GM23338 (cell line): ENCODE measurements at regions not wholly inside any gene's neighbourhood (a gene's known extent, or its start where the extent isn't known, plus 50 kb on each side); places are given as distances from the start of the nearest gene placed in this dataset.

Experiments
- ATAC-seq: fragments of 200-7000 bp; cut with Tn5 transposase; 3 replicates; pipeline ENCODE4 v1.9.1; 2020
- DNase-seq: peaks from one replicate; pipeline ENCODE4 v3.0.0-alpha.2; 2015; ENCODE audit warnings: low spot score
- H2AFZ ChIP-seq: fragments of 200-600 bp; sonication (generic); 2 replicates; pipeline ENCODE4 v1.8.0; 2016; ENCODE audit warnings: antibody characterized with exemption, mild to moderate bottlenecking, moderate library complexity
- H3F3A ChIP-seq: fragments of 200-600 bp; sonication (generic); replicated peaks from 2 replicates; pipeline ENCODE4 v1.8.0; 2017; ENCODE audit warnings: antibody characterized with exemption, mixed run types, low read depth
- H3K27ac ChIP-seq: fragments of 200-600 bp; sonication (generic); 2 replicates; pipeline ENCODE4 v1.6.1; 2016; ENCODE audit warnings: low read depth
- H3K27me3 ChIP-seq: fragments of 200-600 bp; sonication (generic); 2 replicates; pipeline ENCODE4 v1.8.0; 2016; ENCODE audit warnings: mild to moderate bottlenecking, mixed run types, moderate library complexity; ENCODE audit not compliant: insufficient read depth
- H3K36me3 ChIP-seq: fragments of 200-600 bp; sonication (generic); 2 replicates; pipeline ENCODE4 v1.8.0; 2016; ENCODE audit warnings: mild to moderate bottlenecking; ENCODE audit not compliant: insufficient read depth
- H3K4me1 ChIP-seq: fragments of 200-600 bp; sonication (generic); 2 replicates; pipeline ENCODE4 v1.8.0; 2016; ENCODE audit warnings: mild to moderate bottlenecking, moderate library complexity; ENCODE audit not compliant: insufficient read depth
- H3K4me2 ChIP-seq: fragments of 200-600 bp; sonication (generic); 2 replicates; pipeline ENCODE4 v1.7.1; 2017; ENCODE audit warnings: mixed run types
- H3K4me3 ChIP-seq: fragments of 200-600 bp; sonication (generic); 2 replicates; pipeline ENCODE4 v1.6.1; 2016; ENCODE audit warnings: mixed run types
- H3K79me2 ChIP-seq: fragments of 200-600 bp; sonication (generic); replicated peaks from 2 replicates; pipeline ENCODE4 v1.8.0; 2017; ENCODE audit warnings: mild to moderate bottlenecking; ENCODE audit not compliant: insufficient read depth
- H3K9me2 ChIP-seq: fragments of 200-600 bp; sonication (generic); 2 replicates; pipeline ENCODE4 v1.8.0; 2017; ENCODE audit not compliant: insufficient read depth
- H4K20me1 ChIP-seq: fragments of 200-600 bp; sonication (generic); replicated peaks from 2 replicates; pipeline ENCODE4 v1.8.0; 2017; ENCODE audit warnings: mild to moderate bottlenecking; ENCODE audit not compliant: insufficient read depth
- H3K27ac Mint-ChIP-seq: 2 replicates; pipeline ENCODE4 v1.8.0; 2020; ENCODE audit warnings: inconsistent platforms, mild to moderate bottlenecking, moderate library complexity, mixed read lengths
- H3K27me3 Mint-ChIP-seq: 3 replicates; pipeline ENCODE4 v1.8.0; 2022; ENCODE audit warnings: low read depth, mild to moderate bottlenecking, moderate library complexity, mixed read lengths, inconsistent platforms; ENCODE audit not compliant: insufficient read depth, poor library complexity
- H3K36me3 Mint-ChIP-seq: 3 replicates; pipeline ENCODE4 v1.8.0; 2021; ENCODE audit warnings: low read depth, mild to moderate bottlenecking, inconsistent platforms, moderate library complexity, mixed read lengths
- H3K4me1 Mint-ChIP-seq: 3 replicates; pipeline ENCODE4 v1.8.0; 2020; ENCODE audit warnings: mild to moderate bottlenecking, inconsistent platforms, mixed read lengths
- H3K4me3 Mint-ChIP-seq: 3 replicates; pipeline ENCODE4 v1.8.0; 2021; ENCODE audit warnings: moderate library complexity, mild to moderate bottlenecking, inconsistent platforms, mixed read lengths
- H3K9me3 Mint-ChIP-seq: 3 replicates; pipeline ENCODE4 v1.8.0; 2020; ENCODE audit warnings: moderate library complexity, mild to moderate bottlenecking, inconsistent platforms, mixed read lengths
- CREB1 ChIP-seq: fragments of 250-450 bp; sonication (Bioruptor Pico); IDR thresholded peaks from 2 replicates; pipeline ENCODE4 v1.5.0; 2020; ENCODE audit warnings: low read depth, mild to moderate bottlenecking, moderate library complexity
- CTCF ChIP-seq, 2 experiments: fragments of 200-600 bp in 1 of 2; sonication (generic) in 1 of 2; conservative IDR thresholded peaks; 2 replicates each; pipeline versions ENCODE4 v1.5.1 to v1.6.1; 2016 to 2017; ENCODE audit warnings: antibody characterized with exemption in 2 of 2, low read depth in 2 of 2, mild to moderate bottlenecking in 2 of 2, moderate library complexity in 1 of 2
- ETS1 ChIP-seq: IDR thresholded peaks from 2 replicates; pipeline ENCODE4 v1.6.1; 2016; ENCODE audit warnings: antibody characterized with exemption
- EZH2 ChIP-seq: fragments of 200-600 bp; sonication (generic); IDR thresholded peaks from one replicate; pipeline ENCODE4 v1.8.0; 2017; ENCODE audit warnings: antibody characterized with exemption, mild to moderate bottlenecking, low read depth; ENCODE audit not compliant: unreplicated experiment
- EZH2phosphoT487 ChIP-seq: fragments of 200-600 bp; sonication (generic); IDR thresholded peaks from one replicate; pipeline ENCODE4 v1.8.1; 2018; ENCODE audit warnings: antibody characterized with exemption; ENCODE audit not compliant: unreplicated experiment
- JUNB ChIP-seq: IDR thresholded peaks from one replicate; pipeline ENCODE4 v1.6.1; 2016; ENCODE audit warnings: antibody characterized with exemption; ENCODE audit not compliant: unreplicated experiment
- NANOG ChIP-seq: IDR thresholded peaks from 2 replicates; pipeline ENCODE4 v1.6.1; 2016; ENCODE audit warnings: antibody characterized with exemption, borderline replicate concordance
- POLR2AphosphoS5 ChIP-seq: IDR thresholded peaks from 2 replicates; pipeline ENCODE4 v1.6.1; 2016; ENCODE audit warnings: antibody characterized with exemption, low read depth
- REST ChIP-seq: IDR thresholded peaks from one replicate; pipeline ENCODE4 v1.6.1; 2018; ENCODE audit warnings: antibody characterized with exemption; ENCODE audit not compliant: unreplicated experiment
- STAT1 ChIP-seq: IDR thresholded peaks from one replicate; pipeline ENCODE4 v1.6.1; 2016; ENCODE audit warnings: antibody characterized with exemption; ENCODE audit not compliant: unreplicated experiment
- ZNF114 ChIP-seq: fragments of 250-450 bp; sonication (Bioruptor Pico); IDR thresholded peaks from 2 replicates; pipeline ENCODE4 v1.5.0; 2020; ENCODE audit warnings: mild to moderate bottlenecking, moderate library complexity
- ZNF331 ChIP-seq: fragments of 250-450 bp; sonication (Bioruptor Pico); IDR thresholded peaks from 2 replicates; pipeline ENCODE4 v1.5.0; 2020; ENCODE audit warnings: low read depth, mild to moderate bottlenecking, moderate library complexity
- ZNF462 ChIP-seq: fragments of 250-450 bp; sonication (Bioruptor Pico); IDR thresholded peaks from 2 replicates; pipeline ENCODE4 v1.5.0; 2020; ENCODE audit warnings: mild to moderate bottlenecking, moderate library complexity

- Histone ChIP-seq H3K4me1 (0 out of 2 replicates have a peak, but pooled peaks cover 7% of the 10 kb centered on the region), H3K4me2 (no peak overlapping the region), H3K27ac (no peak overlapping the region), H3K9me2 (no peaks in the 10 kb centered on the region), H2AFZ (0 out of 2 replicates have a peak overlapping the region, but pooled peaks have one; percentile 18), H4K20me1 (no peaks in the 10 kb centered on the region), H3K4me3 (no peak overlapping the region), H3K79me2 (no peaks in the 10 kb centered on the region), H3K36me3 (peaks cover 5% of the 10 kb centered on the region; the same call in 1 of the 2 replicates), H3F3A (no peaks in the 10 kb centered on the region), H3K27me3 (no peaks in the 10 kb centered on the region)
- Mint-ChIP-seq H3K4me1 (peaks cover 9% of the 10 kb centered on the region), H3K27me3 (no peaks in the 10 kb centered on the region), H3K4me3 (no peak overlapping the region), H3K27ac (no peak overlapping the region), H3K36me3 (peaks cover 4% of the 10 kb centered on the region; the same call in 1 of the 3 replicates), H3K9me3 (peaks cover 5% of the 10 kb centered on the region; the same call in 1 of the 3 replicates)
- TF ChIP-seq CREB1 (no peak), ZNF462 (no peak), REST (no peak), NANOG (no peak), JUNB (no peak), ETS1 (no peak), ZNF331 (no peak), POLR2AphosphoS5 (no peak), CTCF (conservative IDR thresholded peaks at IDR 0.05; ENCODE audit: low read depth in 2 of 2) (no peak), STAT1 (no peak), EZH2 (no peak), EZH2phosphoT487 (no peak), ZNF114 (CRISPR knock-in tag) (no peak)
- DNase-seq, result no peak
- no peak for ATAC-seq
Measured at GRCh38 chr10:129123428-129123827, 343.6 kb upstream of the MGMT start.
